Testis (tissue), 2 donors: ENCODE measurements at regions not wholly inside any gene's neighbourhood (a gene's known extent, or its start where the extent isn't known, plus 50 kb on each side); places are given as distances from the start of the nearest gene placed in this dataset.

Experiments used
- DNase-seq: peaks from one replicate; pipeline ENCODE4 v3.0.0-alpha.2; 2019
- H3K27ac ChIP-seq, 2 donors: fragments of 200-600 bp; sonication (generic); one replicate each; pipeline ENCODE4 v1.5.1; 2019
- H3K27me3 ChIP-seq: fragments of 200-600 bp; sonication (generic); one replicate; pipeline ENCODE4 v1.5.1; 2019
- H3K36me3 ChIP-seq: fragments of 200-600 bp; sonication (generic); one replicate; pipeline ENCODE4 v1.5.1; 2017; ENCODE audit warnings: low read depth; ENCODE audit errors: missing control alignments
- H3K4me1 ChIP-seq: fragments of 200-600 bp; sonication (generic); one replicate; pipeline ENCODE4 v1.5.1; 2019
- H3K4me3 ChIP-seq, 2 donors: fragments of 200-600 bp; sonication (generic); one replicate each; pipeline ENCODE4 v1.5.1; 2017 to 2019
- H3K9me3 ChIP-seq: fragments of 200-600 bp; sonication (generic); one replicate; pipeline ENCODE4 v1.5.1; 2017
- POLR2A ChIP-seq: fragments of 450-650 bp; IDR thresholded peaks from one replicate; pipeline ENCODE4 v1.6.1; 2017; ENCODE audit warnings: antibody characterized with exemption, mild to moderate bottlenecking, moderate library complexity
- WGBS, 2 donors: methylation state at CpG; one replicate each; pipeline ENCODE4 v1.1.5; 2018; 5-methylcytosine and 5-hydroxymethylcytosine counted together
- intact Hi-C: fragments of 100-400 bp; cut with DNase I; formaldehyde crosslinking; loops from one replicate; pipeline ENCODE4 v1.15.1; 2023; ENCODE audit warnings: low total_unique reads
- TF ChIP-seq, protein P1 (sequence below), 3 experiments: fragments of 450-650 bp in 2 of 3; fragments of 200-600 bp in 1 of 3; sonication (generic) in 1 of 3; IDR thresholded peaks; one replicate each; pipeline ENCODE4 v1.5.1; 2016 to 2019; ENCODE audit warnings: antibody characterized with exemption in 3 of 3, mild to moderate bottlenecking in 2 of 3, moderate library complexity in 1 of 3

DNA sequence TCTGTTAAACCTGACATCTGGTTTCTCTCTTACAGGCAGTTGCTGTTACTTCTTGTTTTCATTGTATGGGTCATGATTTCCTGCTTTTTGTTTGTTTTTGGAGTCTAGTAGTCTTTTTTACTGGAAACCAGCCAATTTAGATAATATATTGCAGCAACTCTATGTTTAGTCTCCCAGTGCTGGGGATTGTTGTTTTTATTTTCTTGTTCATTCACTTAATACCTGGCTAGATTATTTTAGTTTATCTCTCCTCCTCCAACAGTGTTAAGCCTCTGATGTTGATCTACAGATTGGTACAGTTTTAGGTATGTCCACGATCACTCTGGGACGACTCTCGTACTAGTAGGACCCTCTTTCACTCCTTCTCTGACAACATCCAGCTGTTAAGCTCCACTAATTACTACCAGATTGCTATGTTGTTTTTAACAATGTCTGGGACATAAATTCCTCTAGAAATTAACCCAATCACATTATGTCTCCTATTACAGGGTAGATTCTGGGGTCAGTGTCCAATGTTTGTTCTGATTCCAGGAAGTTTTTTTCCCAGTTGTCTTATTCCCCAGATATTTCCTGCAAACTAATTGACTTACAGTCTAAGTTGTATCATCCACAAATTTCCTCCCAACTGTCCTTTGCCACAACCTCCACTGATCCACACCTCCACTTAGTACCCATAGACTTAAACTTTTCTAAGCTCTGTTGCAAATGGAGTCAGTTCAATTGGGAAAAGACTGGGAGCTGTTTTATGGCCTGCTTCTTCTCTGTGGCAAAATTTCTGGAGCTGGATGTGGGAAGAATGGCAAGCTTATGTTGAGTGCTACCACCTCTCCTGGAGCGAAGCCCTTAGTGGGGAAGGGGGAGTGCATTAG, 1280.6 kb upstream of the CNTN5 start:
- H3K9me3 ChIP-seq: no peaks in the 10 kb centered on the region
- 48 to 63% methylated on average over 4 of the region's 4 CpGs for whole genome bisulfite sequencing, 2 donors
- TF ChIP-seq POLR2A: no peak
- TF ChIP-seq, protein P1, sequence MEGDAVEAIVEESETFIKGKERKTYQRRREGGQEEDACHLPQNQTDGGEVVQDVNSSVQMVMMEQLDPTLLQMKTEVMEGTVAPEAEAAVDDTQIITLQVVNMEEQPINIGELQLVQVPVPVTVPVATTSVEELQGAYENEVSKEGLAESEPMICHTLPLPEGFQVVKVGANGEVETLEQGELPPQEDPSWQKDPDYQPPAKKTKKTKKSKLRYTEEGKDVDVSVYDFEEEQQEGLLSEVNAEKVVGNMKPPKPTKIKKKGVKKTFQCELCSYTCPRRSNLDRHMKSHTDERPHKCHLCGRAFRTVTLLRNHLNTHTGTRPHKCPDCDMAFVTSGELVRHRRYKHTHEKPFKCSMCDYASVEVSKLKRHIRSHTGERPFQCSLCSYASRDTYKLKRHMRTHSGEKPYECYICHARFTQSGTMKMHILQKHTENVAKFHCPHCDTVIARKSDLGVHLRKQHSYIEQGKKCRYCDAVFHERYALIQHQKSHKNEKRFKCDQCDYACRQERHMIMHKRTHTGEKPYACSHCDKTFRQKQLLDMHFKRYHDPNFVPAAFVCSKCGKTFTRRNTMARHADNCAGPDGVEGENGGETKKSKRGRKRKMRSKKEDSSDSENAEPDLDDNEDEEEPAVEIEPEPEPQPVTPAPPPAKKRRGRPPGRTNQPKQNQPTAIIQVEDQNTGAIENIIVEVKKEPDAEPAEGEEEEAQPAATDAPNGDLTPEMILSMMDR (IDR thresholded peaks at IDR 0.05): no peak
- no peaks in the 10 kb centered on the region for H3K4me1 ChIP-seq
- H3K27me3 ChIP-seq: no peaks in the 10 kb centered on the region
- no peak for DNase-seq
- H3K4me3 ChIP-seq: no peak overlapping the region
- H3K27ac ChIP-seq: no peak overlapping the region
- intact Hi-C loops: no loop called here
- no peaks in the 10 kb centered on the region for H3K36me3 ChIP-seq

GRCh38 chr11:97740801-97741151, 1280.0 kb upstream of the CNTN5 start:
- 46 to 82% methylated on average over 1 of the region's 1 CpG for WGBS, 2 donors
- DNase-seq: no peak
- Histone ChIP-seq H3K4me3 (no peak overlapping the region), H3K27me3 (no peaks in the 10 kb centered on the region), H3K27ac (no peak overlapping the region), H3K4me1 (no peaks in the 10 kb centered on the region), H3K9me3 (no peaks in the 10 kb centered on the region), H3K36me3 (no peaks in the 10 kb centered on the region)
- TF ChIP-seq, protein P1 (IDR thresholded peaks at IDR 0.05): no peak
- TF ChIP-seq POLR2A: no peak
- intact Hi-C loops: no loop called here

DNA sequence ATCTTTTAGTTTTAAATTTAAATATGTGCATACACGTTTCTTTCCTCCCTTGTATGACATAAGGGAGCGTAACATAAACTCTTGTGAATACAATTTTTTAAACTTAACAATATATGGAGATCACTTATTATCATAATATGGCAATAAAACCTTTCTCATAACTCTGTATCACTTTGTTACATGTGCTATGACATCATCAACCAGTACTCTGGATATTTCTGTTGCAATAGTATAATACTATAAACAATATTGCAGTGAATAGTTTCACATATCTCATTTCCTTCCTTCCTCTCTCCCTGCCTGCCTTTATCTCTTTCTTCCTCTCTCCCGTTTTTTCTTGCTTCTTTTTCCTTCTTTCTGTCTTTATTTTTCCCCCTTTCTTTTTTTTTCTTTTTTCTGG, 1278.0 kb upstream of the CNTN5 start:
- TF ChIP-seq, protein P1 (IDR thresholded peaks at IDR 0.05): no peak
- TF ChIP-seq POLR2A: no peak

GRCh38 chr11:97743205-97743742, 1277.5 kb upstream of the CNTN5 start:
- Histone ChIP-seq H3K9me3 (no peaks in the 10 kb centered on the region), H3K27me3 (no peaks in the 10 kb centered on the region), H3K36me3 (no peaks in the 10 kb centered on the region), H3K4me1 (no peaks in the 10 kb centered on the region), H3K27ac (no peak overlapping the region), H3K4me3 (no peak overlapping the region)
- intact Hi-C loops: no loop called here
- 86 to 89% methylated on average over 3 of the region's 3 CpGs for WGBS, 2 donors
- TF ChIP-seq POLR2A: no peak
- TF ChIP-seq, protein P1 (IDR thresholded peaks at IDR 0.05): no peak
- no peak for DNase-seq

More for the DNA sequence above, 1278.0 kb upstream of the CNTN5 start:
- Histone ChIP-seq H3K4me3 (no peak overlapping the region), H3K36me3 (no peaks in the 10 kb centered on the region), H3K4me1 (no peaks in the 10 kb centered on the region), H3K27me3 (no peaks in the 10 kb centered on the region), H3K9me3 (no peaks in the 10 kb centered on the region), H3K27ac (no peak overlapping the region)
- no peak for DNase-seq
- WGBS, 2 donors: 50 to 70% methylated on average over 3 of the region's 3 CpGs
- intact Hi-C loops: no loop called here
